GM21528 (cell line): ENCODE measurements at regions not wholly inside any gene's neighbourhood (a gene's known extent, or its start where the extent isn't known, plus 50 kb on each side); places are given as distances from the start of the nearest gene placed in this dataset.

ENCODE experiments used
- ATAC-seq: cut with Tn5 transposase; IDR thresholded peaks from one replicate; pipeline ENCODE4 v1.9.1; 2021; ENCODE audit warnings: mild to moderate bottlenecking, moderate library complexity; ENCODE audit not compliant: unreplicated experiment, low FRiP score

GRCh38 chr2:67689651-67690050 lies 292.5 kb downstream of the ETAA1 start:
- no peak for ATAC-seq

GRCh38 chr2:67694445-67694844 lies 297.3 kb downstream of the ETAA1 start:
- ATAC-seq: no peak

DNA sequence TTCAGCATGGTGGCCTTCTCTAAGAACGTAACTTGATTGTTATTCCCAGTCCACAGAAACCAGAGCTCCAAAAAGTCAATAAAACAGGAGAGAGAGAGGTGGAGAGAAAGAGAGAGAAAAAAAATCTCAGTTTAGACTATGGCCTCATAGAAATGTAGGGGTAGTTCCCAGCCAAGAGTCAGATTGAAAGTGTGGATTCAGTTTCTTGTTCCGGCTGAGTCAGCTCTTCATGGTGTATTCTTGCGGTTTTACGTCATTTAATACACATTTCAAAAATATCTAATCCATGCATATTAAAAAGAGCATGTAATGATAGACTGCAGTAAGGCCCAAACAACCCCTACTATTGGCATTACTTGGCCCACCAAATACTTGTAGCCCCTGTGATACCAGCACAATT lies 303.9 kb downstream of the ETAA1 start:
- ATAC-seq: no peak

DNA sequence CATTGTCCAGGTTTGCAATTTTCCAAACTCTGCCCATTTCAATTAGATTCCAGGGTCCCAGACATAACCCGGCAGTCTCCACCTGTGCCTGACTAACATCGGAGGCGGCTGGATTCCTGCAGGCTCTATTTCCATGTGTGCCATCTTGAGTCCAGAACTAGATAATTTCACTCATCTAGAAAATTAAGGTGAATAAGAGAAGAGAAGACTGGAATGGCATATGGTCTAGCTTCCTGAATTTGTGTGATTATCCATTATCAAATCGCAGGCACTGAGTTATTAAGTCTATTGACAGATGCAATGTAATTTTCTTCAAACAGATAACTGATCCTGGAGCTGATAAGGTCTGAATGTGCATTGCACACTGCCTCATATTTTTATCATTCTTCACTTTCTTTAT lies 305.2 kb downstream of the ETAA1 start:
- no peak for ATAC-seq

GRCh38 chr2:67702937-67703336 lies 305.8 kb downstream of the ETAA1 start:
- ATAC-seq: no peak

DNA sequence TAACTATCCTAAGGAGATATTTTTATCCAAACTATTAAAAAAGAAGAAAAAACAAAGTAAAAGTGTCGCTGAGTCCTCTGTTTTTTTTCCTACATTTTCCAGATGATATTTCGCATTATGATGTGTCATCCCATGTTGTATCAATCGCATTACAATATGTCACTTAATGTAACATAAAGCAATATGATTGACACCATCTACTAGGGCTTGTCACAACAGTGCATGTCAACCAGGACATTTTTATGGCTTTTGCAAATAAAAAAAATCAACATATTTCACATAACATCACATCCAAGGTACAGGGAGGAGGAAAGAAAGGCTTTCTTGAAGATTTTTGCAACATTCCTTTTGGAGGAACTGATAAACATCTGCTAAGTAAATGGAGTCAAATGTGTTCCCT lies 308.9 kb downstream of the ETAA1 start:
- ATAC-seq: no peak

- ATAC-seq: no peak
Observed at GRCh38 chr2:67707896-67708295, 310.8 kb downstream of the ETAA1 start.

- ATAC-seq: no peak
Observed at GRCh38 chr2:67709835-67710234, 312.7 kb downstream of the ETAA1 start.

GRCh38 chr2:67712484-67712883 lies 315.4 kb downstream of the ETAA1 start:
- ATAC-seq: no peak

GRCh38 chr2:67713376-67713775 lies 316.2 kb downstream of the ETAA1 start:
- ATAC-seq: no peak

GRCh38 chr2:67716895-67717396 lies 319.8 kb downstream of the ETAA1 start:
- no peak for ATAC-seq

GRCh38 chr2:67717692-67718091 lies 320.6 kb downstream of the ETAA1 start:
- no peak for ATAC-seq

GRCh38 chr2:67719351-67719750 lies 322.2 kb downstream of the ETAA1 start:
- no peak for ATAC-seq

GRCh38 chr2:67721516-67721915 lies 324.4 kb downstream of the ETAA1 start:
- ATAC-seq: no peak

DNA sequence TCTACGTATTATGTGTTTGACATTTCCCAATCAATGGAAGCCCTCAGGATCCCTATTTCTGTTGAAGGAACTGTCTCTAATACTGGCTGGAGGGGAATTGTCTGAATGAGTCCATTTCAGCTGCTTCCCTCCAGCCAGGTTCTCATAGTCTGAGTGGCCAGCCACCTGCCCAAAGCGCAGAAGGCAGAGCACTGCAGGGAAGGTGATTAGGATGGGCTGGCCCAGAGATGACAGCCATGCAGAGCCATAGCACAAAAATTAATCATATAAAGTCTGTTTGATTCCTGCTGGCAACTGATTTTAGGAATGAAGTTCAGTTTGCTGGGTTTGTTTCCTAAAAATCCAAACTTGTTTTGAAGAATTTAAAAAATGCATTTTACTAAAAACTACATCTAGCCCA lies 327.1 kb downstream of the ETAA1 start:
- no peak for ATAC-seq

GRCh38 chr2:67725731-67726130 lies 328.6 kb downstream of the ETAA1 start:
- no peak for ATAC-seq

DNA sequence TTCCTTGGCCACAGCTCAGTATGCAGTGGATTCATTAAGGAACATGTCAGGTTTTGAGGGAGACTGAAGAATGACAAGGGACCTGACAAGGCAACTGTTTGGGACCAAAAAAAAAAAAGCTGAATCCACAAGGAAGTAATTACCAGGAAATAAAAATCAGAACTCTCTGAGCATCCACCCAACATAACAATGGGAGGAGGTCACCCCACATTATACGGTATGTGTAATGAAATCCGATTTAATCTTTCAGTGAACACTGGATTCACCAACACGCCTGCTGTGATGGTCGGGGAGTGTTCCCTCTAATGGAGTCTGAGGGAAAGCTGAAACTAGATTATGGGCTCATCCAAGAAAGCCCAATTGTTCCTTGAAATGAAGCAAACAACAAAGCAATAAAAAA lies 329.3 kb downstream of the ETAA1 start:
- no peak for ATAC-seq

- no peak for ATAC-seq
Observed at GRCh38 chr2:67727131-67727530, 330.0 kb downstream of the ETAA1 start.

- no peak for ATAC-seq
Observed at GRCh38 chr2:67727623-67728022, 330.5 kb downstream of the ETAA1 start.

DNA sequence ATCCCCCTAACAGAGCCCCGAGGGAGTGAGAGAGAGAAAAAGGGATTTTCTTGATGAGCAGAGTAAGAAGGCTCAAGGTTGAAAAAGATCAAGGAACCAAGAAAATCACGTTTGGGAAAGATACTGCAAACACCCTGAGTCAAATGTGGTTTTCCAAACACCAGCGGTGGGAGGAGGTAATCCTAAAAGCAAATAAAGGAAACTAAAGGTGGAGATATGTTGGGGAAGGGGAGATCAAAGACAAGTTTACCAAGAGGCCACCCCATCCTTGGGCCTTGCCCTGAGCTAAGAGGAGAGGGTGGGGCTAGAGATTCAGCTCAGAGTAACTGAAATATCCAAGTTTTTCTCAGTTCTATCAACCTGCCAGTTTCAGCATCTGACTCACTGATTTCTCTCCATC lies 332.3 kb downstream of the ETAA1 start:
- no peak for ATAC-seq

GRCh38 chr2:67733517-67733916 lies 329.3 kb downstream of the C1D start:
- no peak for ATAC-seq

GRCh38 chr2:67752199-67752598 lies 310.6 kb downstream of the C1D start:
- ATAC-seq: no peak

- no peak for ATAC-seq
Observed at GRCh38 chr2:67752969-67753368, 309.8 kb downstream of the C1D start.
